Retinal pigment epithelial cell (primary cell): ENCODE measurements at regions not wholly inside any gene's neighbourhood (a gene's known extent, or its start where the extent isn't known, plus 50 kb on each side); places are given as distances from the start of the nearest gene placed in this dataset.

Experiments used
- DNase-seq: peaks from one replicate; pipeline ENCODE4 v3.0.0-alpha.2; 2010; ENCODE audit warnings: low read depth
- H3K4me3 ChIP-seq: 2 replicates; pipeline ENCODE4 v1.5.1; 2011; ENCODE audit warnings: mild to moderate bottlenecking, low read length, control low read depth, moderate library complexity
- CTCF ChIP-seq: conservative IDR thresholded peaks from 2 replicates; pipeline ENCODE4 v1.5.1; 2011; ENCODE audit warnings: low read depth, low read length, control low read depth, inconsistent platforms

GRCh38 chr7:20931739-20932138 is 145.1 kb upstream of the SP8 start:
- no peak for DNase-seq
- no peak for TF ChIP-seq CTCF
- no peak overlapping the region for H3K4me3 ChIP-seq

- TF ChIP-seq CTCF: no peak
- no peak for DNase-seq
- H3K4me3 ChIP-seq: no peak overlapping the region
These were observed 146.3 kb upstream of the SP8 start for GRCh38 chr7:20932785-20933527.

- H3K4me3 ChIP-seq: no peak overlapping the region
- no peak for TF ChIP-seq CTCF
- DNase-seq: no peak
These were observed 158.8 kb upstream of the SP8 start for GRCh38 chr7:20945451-20945850.

GRCh38 chr7:20952916-20953315 is 166.2 kb upstream of the SP8 start:
- no peak for DNase-seq
- no peak for TF ChIP-seq CTCF
- H3K4me3 ChIP-seq: no peak overlapping the region

GRCh38 chr7:20954711-20955619 is 168.3 kb upstream of the SP8 start:
- peak; percentile 11 for DNase-seq
- H3K4me3 ChIP-seq: no peak overlapping the region
- no peak for TF ChIP-seq CTCF

GRCh38 chr7:20958572-20958971 is 171.9 kb upstream of the SP8 start:
- no peak for TF ChIP-seq CTCF
- H3K4me3 ChIP-seq: no peak overlapping the region
- DNase-seq: no peak
